AG09309 (cell line): ENCODE measurements at regions not wholly inside any gene's neighbourhood (a gene's known extent, or its start where the extent isn't known, plus 50 kb on each side); places are given as distances from the start of the nearest gene placed in this dataset.

Source experiments
- DNase-seq: peaks from one replicate; pipeline ENCODE4 v3.0.0-alpha.2; 2010; ENCODE audit warnings: low read depth
- H3K4me3 ChIP-seq: 2 replicates; pipeline ENCODE4 v1.5.1; 2011; ENCODE audit warnings: mild to moderate bottlenecking, low read depth, low read length, moderate library complexity; ENCODE audit not compliant: control insufficient read depth
- TF ChIP-seq, protein P1 (sequence below): IDR thresholded peaks from 2 replicates; pipeline ENCODE4 v1.5.1; 2011; ENCODE audit warnings: mild to moderate bottlenecking, low read depth, low read length, inconsistent platforms; ENCODE audit not compliant: insufficient read depth, control insufficient read depth; ENCODE audit errors: missing control alignments

DNA sequence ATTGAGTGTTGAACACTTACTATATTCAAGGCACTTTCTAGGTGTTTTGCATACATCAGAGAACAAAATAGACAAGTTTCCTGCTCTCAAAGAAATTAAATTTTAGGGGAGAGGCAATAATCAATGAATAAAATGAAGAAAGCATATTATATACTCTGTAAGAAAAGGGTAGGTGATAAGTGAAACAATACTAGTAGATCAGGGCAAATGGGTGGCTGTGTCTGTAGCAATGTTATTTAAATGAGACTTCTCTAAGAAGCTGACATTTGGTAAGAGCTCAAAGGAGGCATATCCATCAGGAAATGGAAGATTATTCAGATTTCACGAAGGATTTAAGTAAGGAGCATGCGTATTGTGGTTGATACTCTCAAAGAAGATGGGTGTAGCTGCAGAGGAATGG, 1291.6 kb downstream of the NSUN3 start:
- H3K4me3 ChIP-seq = no peak overlapping the region
- TF ChIP-seq, protein P1, sequence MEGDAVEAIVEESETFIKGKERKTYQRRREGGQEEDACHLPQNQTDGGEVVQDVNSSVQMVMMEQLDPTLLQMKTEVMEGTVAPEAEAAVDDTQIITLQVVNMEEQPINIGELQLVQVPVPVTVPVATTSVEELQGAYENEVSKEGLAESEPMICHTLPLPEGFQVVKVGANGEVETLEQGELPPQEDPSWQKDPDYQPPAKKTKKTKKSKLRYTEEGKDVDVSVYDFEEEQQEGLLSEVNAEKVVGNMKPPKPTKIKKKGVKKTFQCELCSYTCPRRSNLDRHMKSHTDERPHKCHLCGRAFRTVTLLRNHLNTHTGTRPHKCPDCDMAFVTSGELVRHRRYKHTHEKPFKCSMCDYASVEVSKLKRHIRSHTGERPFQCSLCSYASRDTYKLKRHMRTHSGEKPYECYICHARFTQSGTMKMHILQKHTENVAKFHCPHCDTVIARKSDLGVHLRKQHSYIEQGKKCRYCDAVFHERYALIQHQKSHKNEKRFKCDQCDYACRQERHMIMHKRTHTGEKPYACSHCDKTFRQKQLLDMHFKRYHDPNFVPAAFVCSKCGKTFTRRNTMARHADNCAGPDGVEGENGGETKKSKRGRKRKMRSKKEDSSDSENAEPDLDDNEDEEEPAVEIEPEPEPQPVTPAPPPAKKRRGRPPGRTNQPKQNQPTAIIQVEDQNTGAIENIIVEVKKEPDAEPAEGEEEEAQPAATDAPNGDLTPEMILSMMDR = no peak
- no peak for DNase-seq

DNA sequence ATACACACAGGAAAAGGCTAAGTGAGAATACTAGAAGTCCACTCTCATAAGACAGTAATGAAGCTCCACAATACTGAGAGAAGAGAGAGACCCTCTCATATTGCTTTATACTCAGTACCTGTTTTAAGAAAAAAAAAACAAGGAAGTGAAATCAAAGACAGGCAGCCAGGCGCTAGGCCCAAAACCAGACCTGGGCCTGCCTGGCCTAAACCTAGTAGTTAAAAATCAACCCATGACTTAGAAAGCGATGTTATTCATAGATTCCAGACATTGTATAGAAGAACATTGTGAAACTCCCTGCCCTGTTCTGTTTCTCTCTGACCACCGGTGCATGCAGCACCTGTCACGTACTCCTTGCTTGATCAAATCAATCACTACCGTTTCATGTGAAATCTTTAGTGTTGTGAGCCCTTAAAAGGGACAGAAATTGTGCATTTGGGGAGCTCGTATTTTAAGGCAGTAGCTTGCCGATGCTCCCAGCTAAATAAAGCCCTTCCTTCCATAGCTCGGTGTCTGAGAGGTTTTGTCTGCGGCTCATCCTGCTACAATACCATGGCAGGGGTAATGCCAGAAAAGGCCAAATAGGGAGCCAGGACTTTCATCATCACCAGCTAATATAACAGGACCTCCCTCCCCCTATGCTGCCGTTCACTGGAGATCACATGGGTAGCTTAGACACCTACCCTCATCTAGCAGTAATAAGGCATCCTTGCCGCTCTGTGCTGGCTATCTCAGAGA, 1294.1 kb downstream of the NSUN3 start:
- no peak overlapping the region for H3K4me3 ChIP-seq
- TF ChIP-seq, protein P1 = no peak
- no peak for DNase-seq

DNA sequence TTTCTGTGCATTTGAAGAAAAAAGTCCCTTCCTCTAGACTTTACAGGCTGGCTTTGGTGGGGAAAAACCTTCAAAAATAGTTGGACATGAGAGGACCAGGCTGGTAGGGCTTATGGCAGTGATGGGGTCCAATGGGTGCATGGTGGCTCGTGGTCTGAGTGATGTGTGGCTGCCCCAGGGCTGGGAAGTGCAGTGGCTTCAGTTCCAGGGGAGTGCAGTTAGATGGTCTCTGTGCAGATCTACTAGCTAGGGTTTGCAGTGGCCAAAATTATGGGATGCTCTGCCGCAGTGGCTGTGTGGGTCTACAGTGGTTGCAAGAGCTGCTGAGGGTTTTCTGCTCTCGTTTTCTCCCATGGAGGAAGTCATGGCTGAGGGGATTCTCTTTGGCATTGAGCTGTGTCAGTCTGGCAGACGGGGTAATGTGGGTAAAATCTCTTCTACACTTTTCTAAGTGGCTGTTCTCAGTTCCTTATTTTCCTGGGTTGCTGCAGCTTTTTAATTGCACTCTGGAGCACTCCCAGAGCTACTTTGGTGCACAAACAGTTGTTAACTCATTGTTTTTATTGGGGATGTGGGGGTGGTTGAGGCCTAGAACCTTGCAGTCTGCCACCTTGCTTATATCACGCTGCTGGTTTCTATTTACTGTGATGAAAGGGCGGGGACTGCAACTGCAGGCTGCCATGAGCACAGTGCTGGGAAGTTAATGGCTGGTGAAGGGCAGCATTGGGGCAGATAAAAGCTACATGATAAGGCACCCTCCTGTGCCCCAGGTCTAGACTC, 1324.6 kb downstream of the NSUN3 start:
- no peak for DNase-seq
- TF ChIP-seq, protein P1 = no peak
- H3K4me3 ChIP-seq = no peak overlapping the region

DNA sequence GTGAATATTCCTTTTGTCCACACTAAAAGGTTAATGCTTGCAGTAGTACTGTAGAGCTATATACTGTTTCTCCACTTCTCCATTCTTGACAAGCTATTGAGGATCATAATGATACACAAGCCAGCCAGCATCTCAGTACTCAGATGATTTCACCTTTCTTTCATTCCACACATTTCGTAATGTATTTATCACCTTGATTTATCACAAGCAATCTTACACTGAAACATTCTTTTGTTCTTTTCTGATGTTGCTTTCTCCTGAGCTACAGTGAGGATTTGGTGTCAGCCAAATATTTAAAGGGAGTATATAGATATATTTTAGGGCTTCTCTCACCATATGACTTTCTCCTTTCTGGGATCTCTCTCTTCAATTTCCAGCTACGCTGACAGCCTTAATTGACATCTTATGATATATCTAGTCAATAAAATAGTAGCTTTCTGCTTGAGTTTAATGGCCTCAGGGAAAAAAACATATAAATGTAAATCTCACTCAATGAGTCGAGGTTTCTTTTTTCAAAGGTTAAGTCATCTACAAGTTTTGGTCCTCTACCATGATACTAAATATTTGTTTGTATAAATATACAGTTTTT, 1327.0 kb downstream of the NSUN3 start:
- TF ChIP-seq, protein P1 = no peak
- no peak for DNase-seq
- H3K4me3 ChIP-seq = no peak overlapping the region

DNA sequence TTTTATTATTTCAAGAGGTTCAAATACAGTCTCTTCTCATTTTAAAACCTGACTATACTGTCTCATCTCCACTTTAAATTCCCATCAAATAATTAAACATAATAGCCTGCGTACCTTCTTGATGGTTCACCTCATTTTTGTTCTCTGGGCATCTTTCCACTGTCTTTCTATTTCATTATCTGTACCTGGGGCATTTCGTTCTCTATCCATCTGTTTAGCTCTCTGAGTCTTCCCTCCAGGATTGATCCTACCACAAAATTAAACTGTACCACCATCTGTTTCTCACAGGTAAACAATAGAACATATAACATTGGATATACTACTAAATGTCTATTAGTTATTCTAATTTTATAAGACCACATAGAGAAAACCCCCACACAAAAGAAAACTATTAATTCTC, 1331.4 kb downstream of the NSUN3 start:
- TF ChIP-seq, protein P1 = no peak
- no peak overlapping the region for H3K4me3 ChIP-seq
- DNase-seq = no peak

DNA sequence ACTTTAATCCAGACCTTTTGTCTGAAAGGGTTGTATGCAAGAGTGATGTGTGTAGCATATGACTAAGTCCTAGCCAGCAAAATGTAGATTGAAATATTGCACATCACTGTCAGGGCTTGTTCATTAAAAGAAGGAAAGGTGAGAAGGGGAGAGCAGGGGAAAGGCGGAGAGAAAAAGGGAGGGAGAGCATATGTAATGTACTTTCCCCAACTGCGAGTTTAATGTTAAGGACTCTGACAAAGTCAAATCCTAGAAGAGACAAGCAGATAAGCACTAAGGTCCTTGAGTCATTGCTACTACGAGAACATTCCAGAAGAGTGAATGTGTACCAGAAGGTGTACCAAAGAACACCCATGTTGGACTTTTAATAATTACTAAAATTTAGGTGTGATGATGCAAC, 1336.7 kb downstream of the NSUN3 start:
- DNase-seq = no peak
- TF ChIP-seq, protein P1 = no peak
- H3K4me3 ChIP-seq = no peak overlapping the region
